Fibroblast of mammary gland (primary cell): ENCODE measurements at regions not wholly inside any gene's neighbourhood (a gene's known extent, or its start where the extent isn't known, plus 50 kb on each side); places are given as distances from the start of the nearest gene placed in this dataset.
"Not testable (repeated sequence)": the region's sequence is repeated elsewhere in the genome, so short reads cannot be mapped to it uniquely, and the experiment has no call there.

Experiments used
- DNase-seq: peaks from one replicate; pipeline ENCODE4 v3.0.0-alpha.2; 2010; ENCODE audit warnings: low read depth
- H3K4me3 ChIP-seq: 2 replicates; pipeline ENCODE4 v1.5.1; 2011; ENCODE audit warnings: low read depth, mild to moderate bottlenecking, low read length, moderate library complexity; ENCODE audit not compliant: control insufficient read depth
- TF ChIP-seq, protein P1 (sequence below): conservative IDR thresholded peaks from 2 replicates; pipeline ENCODE4 v1.5.1; 2011; ENCODE audit warnings: low read depth, low read length, inconsistent platforms; ENCODE audit not compliant: control insufficient read depth, insufficient read depth

- H3K4me3 ChIP-seq, result peak overlapping the region; percentile 16
- TF ChIP-seq, protein P1, sequence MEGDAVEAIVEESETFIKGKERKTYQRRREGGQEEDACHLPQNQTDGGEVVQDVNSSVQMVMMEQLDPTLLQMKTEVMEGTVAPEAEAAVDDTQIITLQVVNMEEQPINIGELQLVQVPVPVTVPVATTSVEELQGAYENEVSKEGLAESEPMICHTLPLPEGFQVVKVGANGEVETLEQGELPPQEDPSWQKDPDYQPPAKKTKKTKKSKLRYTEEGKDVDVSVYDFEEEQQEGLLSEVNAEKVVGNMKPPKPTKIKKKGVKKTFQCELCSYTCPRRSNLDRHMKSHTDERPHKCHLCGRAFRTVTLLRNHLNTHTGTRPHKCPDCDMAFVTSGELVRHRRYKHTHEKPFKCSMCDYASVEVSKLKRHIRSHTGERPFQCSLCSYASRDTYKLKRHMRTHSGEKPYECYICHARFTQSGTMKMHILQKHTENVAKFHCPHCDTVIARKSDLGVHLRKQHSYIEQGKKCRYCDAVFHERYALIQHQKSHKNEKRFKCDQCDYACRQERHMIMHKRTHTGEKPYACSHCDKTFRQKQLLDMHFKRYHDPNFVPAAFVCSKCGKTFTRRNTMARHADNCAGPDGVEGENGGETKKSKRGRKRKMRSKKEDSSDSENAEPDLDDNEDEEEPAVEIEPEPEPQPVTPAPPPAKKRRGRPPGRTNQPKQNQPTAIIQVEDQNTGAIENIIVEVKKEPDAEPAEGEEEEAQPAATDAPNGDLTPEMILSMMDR, result no peak
- DNase-seq, result peak; percentile 76
Observed at GRCh38 chrX:3176439-3176820, 135.2 kb downstream of the ARSF start.

- TF ChIP-seq, protein P1, result no peak
- H3K4me3 ChIP-seq, result peak overlapping the region; percentile 16
- DNase-seq, result peak; percentile 71
Observed at GRCh38 chrX:3175659-3176438, 134.6 kb downstream of the ARSF start.

GRCh38 chrX:3172156-3172555, 130.9 kb downstream of the ARSF start:
- DNase-seq, H3K4me3 ChIP-seq: not testable (repeated sequence)

GRCh38 chrX:3169421-3169820, 128.2 kb downstream of the ARSF start:
- TF ChIP-seq, protein P1, result no peak
- H3K4me3 ChIP-seq, result no peak overlapping the region
- no peak for DNase-seq

- no peak for DNase-seq
- TF ChIP-seq, protein P1, result no peak
- no peak overlapping the region for H3K4me3 ChIP-seq
Observed at GRCh38 chrX:3167771-3168170, 126.5 kb downstream of the ARSF start.

GRCh38 chrX:3166670-3167455, 125.6 kb downstream of the ARSF start:
- TF ChIP-seq, protein P1, result no peak
- no peak for DNase-seq
- no peak overlapping the region for H3K4me3 ChIP-seq

GRCh38 chrX:3165808-3166207, 124.5 kb downstream of the ARSF start:
- TF ChIP-seq, protein P1, result no peak
- no peak overlapping the region for H3K4me3 ChIP-seq
- no peak for DNase-seq
